ENCODE measurements at regions not wholly inside any gene's neighbourhood (a gene's known extent, or its start where the extent isn't known, plus 50 kb on each side); places are given as distances from the start of the nearest gene placed in this dataset.
"Not testable (repeated sequence)": the region's sequence is repeated elsewhere in the genome, so short reads cannot be mapped to it uniquely, and the experiment has no call there.

GRCh38 chr12:65740506-65740872 lies 83.8 kb upstream of the HMGA2 start:
- POLR2A ChIA-PET = no interaction called here
- TF ChIP-seq CTCF (IDR thresholded peaks at IDR 0.05; ENCODE audit: unreplicated experiment) = no peak

DNA sequence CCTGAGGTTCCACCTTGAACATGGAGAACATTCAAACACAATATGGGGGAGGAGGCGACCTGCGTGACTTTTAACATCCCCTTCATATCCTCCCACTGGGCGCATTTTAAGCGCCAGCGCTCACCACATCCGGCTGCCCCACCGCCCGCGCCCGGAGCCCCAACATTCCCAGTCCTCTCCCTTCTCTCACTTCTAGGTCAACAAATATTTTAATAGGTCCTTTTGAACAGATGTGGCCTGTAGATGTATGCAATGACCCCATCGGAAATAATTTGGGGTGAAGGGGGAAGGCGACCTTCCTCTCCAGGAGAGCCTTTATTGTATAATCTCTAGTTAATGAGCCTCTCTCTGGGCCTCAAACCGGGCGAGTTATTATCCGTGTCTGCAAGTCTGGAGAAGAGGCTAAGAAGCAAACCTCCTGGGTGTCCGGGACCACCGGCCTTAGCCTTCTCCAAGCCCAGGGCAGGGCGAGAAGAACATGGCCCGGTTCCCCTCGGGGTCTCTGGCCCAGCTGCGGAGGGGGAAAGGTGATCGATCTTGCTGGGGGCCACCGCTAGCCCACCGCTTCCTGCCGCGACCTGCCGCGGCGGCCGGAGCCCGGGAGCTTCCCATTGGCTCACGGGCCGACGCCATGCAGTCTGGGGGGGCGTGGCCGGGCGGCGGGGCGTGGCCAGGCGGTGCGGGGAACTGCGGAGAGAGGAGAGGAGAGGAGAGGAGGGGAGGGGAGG lies 83.2 kb upstream of the HMGA2 start:
- ChIA-PET POLR2A (interaction anchor here (0.6 to 0.8 kb wide), 5 partner anchors 24 to 149 kb away, joined by 3 to 4 read pairs (median 3); partner anchors contain the start of gene HMGA2), CTCF (interaction anchor here (0.6 to 1.0 kb wide), 2 partner anchors 20 to 68 kb away, joined by 3 read pairs; no protein-coding TSS in a partner anchor)
- peak overlapping the region; percentile 86 for H3K4me3 Mint-ChIP-seq (ENCODE audit: unreplicated experiment)
- H3K27me3 Mint-ChIP-seq (ENCODE audit: insufficient read depth, unreplicated experiment) = no peaks in the 10 kb centered on the region
- H3K9me3 Mint-ChIP-seq (ENCODE audit: unreplicated experiment) = no peaks in the 10 kb centered on the region
- BruUV-seq (replicated peaks) = no TSS peak
- H3K27ac Mint-ChIP-seq (ENCODE audit: low read depth, unreplicated experiment) = no peak overlapping the region
- DNase-seq (ENCODE audit: unreplicated experiment) = peak; percentile 68
- intact Hi-C loops (cut with micrococcal nuclease) = no loop called here
- peaks cover 7% of the 10 kb centered on the region for H3K36me3 Mint-ChIP-seq (ENCODE audit: insufficient read depth, unreplicated experiment)
- no peaks in the 10 kb centered on the region for H3K4me1 Mint-ChIP-seq (ENCODE audit: insufficient read depth, unreplicated experiment)
- TF ChIP-seq CTCF (IDR thresholded peaks at IDR 0.05; ENCODE audit: unreplicated experiment) = no peak

More at GRCh38 chr12:65740506-65740872, 83.8 kb upstream of the HMGA2 start:
- intact Hi-C loops (cut with micrococcal nuclease) = no loop called here
- Mint-ChIP-seq H3K9me3 (ENCODE audit: unreplicated experiment) (no peaks in the 10 kb centered on the region), H3K27ac (ENCODE audit: low read depth, unreplicated experiment) (no peak overlapping the region), H3K4me1 (ENCODE audit: insufficient read depth, unreplicated experiment) (no peaks in the 10 kb centered on the region), H3K36me3 (ENCODE audit: insufficient read depth, unreplicated experiment) (peaks cover 5% of the 10 kb centered on the region), H3K27me3 (ENCODE audit: insufficient read depth, unreplicated experiment) (no peaks in the 10 kb centered on the region), H3K4me3 (ENCODE audit: unreplicated experiment) (peak overlapping the region; percentile 86)
- no TSS peak for BruUV-seq (replicated peaks)
- DNase-seq (ENCODE audit: unreplicated experiment) = no peak
- CTCF ChIA-PET = no interaction called here

DNA sequence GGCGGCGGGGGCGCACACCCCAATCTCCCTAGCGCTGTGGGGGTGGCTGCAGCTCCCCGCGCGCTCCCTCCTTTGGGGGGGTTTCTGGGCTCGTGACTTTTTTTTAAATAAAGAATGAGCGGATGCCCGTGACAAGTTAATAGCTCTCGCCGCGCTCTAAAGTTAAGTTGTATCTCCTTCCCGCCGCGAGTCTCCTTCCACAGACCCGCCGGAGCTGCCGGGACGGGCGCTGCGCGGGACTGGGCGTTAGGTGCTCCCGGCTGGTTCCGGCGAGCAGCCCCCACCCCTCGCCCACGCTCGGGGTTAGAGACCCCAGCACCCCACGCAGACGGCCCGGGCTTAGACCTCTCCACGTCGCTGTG lies 82.6 kb upstream of the HMGA2 start:
- H3K4me3 Mint-ChIP-seq (ENCODE audit: unreplicated experiment) = peak overlapping the region; percentile 86
- ChIA-PET CTCF (interaction anchor here (1.0 kb wide), 1 partner anchor 20 kb away, joined by 3 read pairs; no protein-coding TSS in a partner anchor), POLR2A (interaction anchor here (0.6 to 0.8 kb wide), 3 partner anchors 23 to 150 kb away, joined by 3 to 4 read pairs (median 3); no protein-coding TSS in a partner anchor)
- peak; percentile 16 for DNase-seq (ENCODE audit: unreplicated experiment)
- H3K9me3 Mint-ChIP-seq (ENCODE audit: unreplicated experiment) = no peaks in the 10 kb centered on the region
- H3K36me3 Mint-ChIP-seq (ENCODE audit: insufficient read depth, unreplicated experiment) = peaks cover 7% of the 10 kb centered on the region
- H3K4me1 Mint-ChIP-seq (ENCODE audit: insufficient read depth, unreplicated experiment) = no peaks in the 10 kb centered on the region
- no TSS peak for BruUV-seq (replicated peaks)
- intact Hi-C loops (cut with micrococcal nuclease) = no loop called here
- no peak for TF ChIP-seq CTCF (IDR thresholded peaks at IDR 0.05; ENCODE audit: unreplicated experiment)
- H3K27me3 Mint-ChIP-seq (ENCODE audit: insufficient read depth, unreplicated experiment) = no peaks in the 10 kb centered on the region
- no peak overlapping the region for H3K27ac Mint-ChIP-seq (ENCODE audit: low read depth, unreplicated experiment)

- H3K4me3 Mint-ChIP-seq (ENCODE audit: unreplicated experiment) = peak overlapping the region; percentile 86
- TF ChIP-seq CTCF (IDR thresholded peaks at IDR 0.05; ENCODE audit: unreplicated experiment) = no peak
- peaks cover 7% of the 10 kb centered on the region for H3K36me3 Mint-ChIP-seq (ENCODE audit: insufficient read depth, unreplicated experiment)
- intact Hi-C loops (cut with micrococcal nuclease) = no loop called here
- CTCF ChIA-PET = interaction anchor here (0.6 to 1.4 kb wide), 2 partner anchors 20 to 64 kb away, joined by 3 to 7 read pairs; no protein-coding TSS in a partner anchor
- H3K4me1 Mint-ChIP-seq (ENCODE audit: insufficient read depth, unreplicated experiment) = no peaks in the 10 kb centered on the region
- no peaks in the 10 kb centered on the region for H3K9me3 Mint-ChIP-seq (ENCODE audit: unreplicated experiment)
- DNase-seq (ENCODE audit: unreplicated experiment) = no peak
- no TSS peak for BruUV-seq (replicated peaks)
- H3K27me3 Mint-ChIP-seq (ENCODE audit: insufficient read depth, unreplicated experiment) = no peaks in the 10 kb centered on the region
- POLR2A ChIA-PET = interaction anchor here (0.6 to 0.7 kb wide), 2 partner anchors 16 to 53 kb away, joined by 3 read pairs; no protein-coding TSS in a partner anchor
- H3K27ac Mint-ChIP-seq (ENCODE audit: low read depth, unreplicated experiment) = no peak overlapping the region
These were observed 82.0 kb upstream of the HMGA2 start for GRCh38 chr12:65742018-65743010.

- H3K27ac Mint-ChIP-seq (ENCODE audit: low read depth, unreplicated experiment); H3K9me3 Mint-ChIP-seq (ENCODE audit: unreplicated experiment); BruUV-seq (replicated peaks); H3K27me3 Mint-ChIP-seq (ENCODE audit: insufficient read depth, unreplicated experiment); H3K36me3 Mint-ChIP-seq (ENCODE audit: insufficient read depth, unreplicated experiment); H3K4me3 Mint-ChIP-seq (ENCODE audit: unreplicated experiment); DNase-seq (ENCODE audit: unreplicated experiment); H3K4me1 Mint-ChIP-seq (ENCODE audit: insufficient read depth, unreplicated experiment); intact Hi-C loops (cut with micrococcal nuclease): not testable (repeated sequence)
- CTCF ChIA-PET = interaction anchor here (1.7 kb wide), 1 partner anchor 9 kb away, joined by 6 read pairs; no protein-coding TSS in a partner anchor
- POLR2A ChIA-PET = interaction anchor here (1.1 kb wide), 1 partner anchor 16 kb away, joined by 3 read pairs; no protein-coding TSS in a partner anchor
These were observed 79.9 kb upstream of the HMGA2 start for GRCh38 chr12:65744236-65744840.
